Thyroid gland (tissue), 4 donors: ENCODE measurements at regions not wholly inside any gene's neighbourhood (a gene's known extent, or its start where the extent isn't known, plus 50 kb on each side); places are given as distances from the start of the nearest gene placed in this dataset.

ENCODE experiments used
- CTCF ChIP-seq, 6 experiments: fragments of 200-600 bp in 3 of 6; fragments of 450-650 bp in 3 of 6; sonication (generic) in 3 of 6; IDR thresholded peaks; one replicate each; pipeline ENCODE4 v1.5.1; 2016 to 2019; ENCODE audit warnings: antibody characterized with exemption in 6 of 6, mild to moderate bottlenecking in 2 of 6, inconsistent platforms in 1 of 6, moderate library complexity in 1 of 6
- POLR2A ChIP-seq, 2 donors: fragments of 450-650 bp; IDR thresholded peaks; one replicate each; pipeline ENCODE4 v1.6.1; 2017; ENCODE audit warnings: antibody characterized with exemption in 2 of 2, mild to moderate bottlenecking in 2 of 2, moderate library complexity in 1 of 2

GRCh38 chr11:127268932-127269331 lies 268.4 kb upstream of the KIRREL3 start:
- TF ChIP-seq CTCF (IDR thresholded peaks at IDR 0.05) = no peak
- no peak for TF ChIP-seq POLR2A (IDR thresholded peaks at IDR 0.05)
